Liver (tissue), 8 donors: ENCODE measurements at regions not wholly inside any gene's neighbourhood (a gene's known extent, or its start where the extent isn't known, plus 50 kb on each side); places are given as distances from the start of the nearest gene placed in this dataset. TPM values are rescaled to one million over a fixed set of nuclear protein-coding genes. Genes with fewer than 3 reads are reported as not detected.

Source experiments
- DNase-seq: peaks from one replicate; pipeline ENCODE4 v3.0.0-alpha.2; 2017; ENCODE audit warnings: low spot score
- H3K27ac ChIP-seq, 2 donors: one replicate each; pipeline ENCODE4 v1.7.0; 2013; ENCODE audit warnings: inconsistent platforms in 2 of 2, low read length in 2 of 2, control low read depth in 1 of 2, low read depth in 1 of 2, mild to moderate bottlenecking in 1 of 2
- H3K27me3 ChIP-seq, 4 donors: one replicate each; pipeline versions ENCODE4 v1.6.1 to v1.7.0; 2013; ENCODE audit warnings: low read length in 3 of 4, inconsistent platforms in 1 of 4, mild to moderate bottlenecking in 1 of 4, moderate library complexity in 1 of 4; ENCODE audit not compliant: control insufficient read depth in 4 of 4, insufficient read depth in 4 of 4
- H3K36me3 ChIP-seq, 4 donors: one replicate each; pipeline versions ENCODE4 v1.6.1 to v1.7.0; 2013; ENCODE audit warnings: low read length in 3 of 4, mild to moderate bottlenecking in 3 of 4, low read depth in 1 of 4, moderate library complexity in 1 of 4; ENCODE audit not compliant: control insufficient read depth in 4 of 4, insufficient read depth in 3 of 4
- H3K4me1 ChIP-seq, 4 donors: one replicate each; pipeline versions ENCODE4 v1.6.1 to v1.7.0; 2013; ENCODE audit warnings: low read length in 3 of 4, mild to moderate bottlenecking in 3 of 4, moderate library complexity in 1 of 4; ENCODE audit not compliant: control insufficient read depth in 4 of 4, insufficient read depth in 4 of 4
- H3K4me3 ChIP-seq, 3 donors: one replicate each; pipeline versions ENCODE4 v1.6.1 to v1.7.0; 2013; ENCODE audit warnings: low read length in 3 of 3, control low read depth in 1 of 3, low read depth in 1 of 3, mild to moderate bottlenecking in 1 of 3
- H3K9ac ChIP-seq, 2 donors: one replicate each; pipeline ENCODE4 v1.7.0; 2013; ENCODE audit warnings: low read length in 2 of 2, mild to moderate bottlenecking in 2 of 2, moderate library complexity in 2 of 2, control low read depth in 1 of 2, low read depth in 1 of 2
- H3K9me3 ChIP-seq, 4 donors: one replicate each; pipeline versions ENCODE4 v1.6.1 to v1.7.0; 2013; ENCODE audit warnings: low read length in 3 of 4; ENCODE audit not compliant: control insufficient read depth in 4 of 4
- FOXA1 ChIP-seq: IDR thresholded peaks from 2 replicates; pipeline ENCODE4 v1.6.1; 2016; ENCODE audit warnings: antibody characterized with exemption
- GABPA ChIP-seq, 2 donors: IDR thresholded peaks in 1 of 2; conservative IDR thresholded peaks in 1 of 2; 2 replicates each; pipeline ENCODE4 v1.6.1; 2016; ENCODE audit warnings: antibody characterized with exemption in 2 of 2, mild to moderate bottlenecking in 1 of 2, moderate library complexity in 1 of 2
- WGBS: extraction: QIAGEN DNeasy Blood & Tissue Kit; methylation state at CpG from one replicate; pipeline ENCODE4 v1.1.7; 2013; 5-methylcytosine and 5-hydroxymethylcytosine counted together
- small RNA-seq: library from RNA; depleted of rRNA; stranded (forward); fragments of <200 nt; gene quantifications from one replicate; pipeline ENCODE3, GENCODE V24; 2014
- TF ChIP-seq, protein P1 (sequence below): IDR thresholded peaks from 2 replicates; pipeline ENCODE4 v1.6.1; 2016; ENCODE audit warnings: antibody characterized with exemption
- donor health status: healthy.
- donor health status: healthy.
- donor health status: healthy.
- donor health status: healthy.

DNA sequence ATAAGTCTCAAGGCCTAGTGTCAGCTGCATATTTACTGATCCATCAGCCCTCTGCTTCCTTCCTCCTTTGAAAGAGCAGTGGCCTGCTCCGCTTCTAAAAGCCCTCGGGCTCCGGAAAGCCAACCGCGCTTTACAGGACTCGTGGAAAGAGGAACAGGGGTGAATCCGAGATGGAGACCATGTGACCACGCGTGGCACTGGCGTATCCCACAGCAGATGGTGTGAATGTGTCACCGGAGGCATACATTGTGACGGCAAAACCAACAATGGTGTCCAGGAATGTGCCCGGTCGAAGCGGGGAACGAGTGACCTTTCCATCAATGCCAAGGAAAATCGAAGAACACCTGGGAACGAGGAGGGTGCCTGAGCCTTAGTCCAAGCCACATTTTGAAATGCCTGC, 484.6 kb downstream of the SPATA31A7 start:
- no peak for TF ChIP-seq FOXA1
- TF ChIP-seq, protein P1, sequence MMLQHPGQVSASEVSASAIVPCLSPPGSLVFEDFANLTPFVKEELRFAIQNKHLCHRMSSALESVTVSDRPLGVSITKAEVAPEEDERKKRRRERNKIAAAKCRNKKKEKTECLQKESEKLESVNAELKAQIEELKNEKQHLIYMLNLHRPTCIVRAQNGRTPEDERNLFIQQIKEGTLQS = no peak
- Histone ChIP-seq H3K4me1 (no peaks in the 10 kb centered on the region), H3K9me3 (peaks cover 0 to 4% (median 2%) of the 10 kb centered on the region in 4 donors), H3K27me3 (no peaks in the 10 kb centered on the region), H3K36me3 (no peaks in the 10 kb centered on the region), H3K9ac (no peak overlapping the region), H3K4me3 (no peak overlapping the region), H3K27ac (no peak overlapping the region)
- 77% methylated on average over 18 of the region's 18 CpGs for WGBS
- DNase-seq = peak; percentile 12

DNA sequence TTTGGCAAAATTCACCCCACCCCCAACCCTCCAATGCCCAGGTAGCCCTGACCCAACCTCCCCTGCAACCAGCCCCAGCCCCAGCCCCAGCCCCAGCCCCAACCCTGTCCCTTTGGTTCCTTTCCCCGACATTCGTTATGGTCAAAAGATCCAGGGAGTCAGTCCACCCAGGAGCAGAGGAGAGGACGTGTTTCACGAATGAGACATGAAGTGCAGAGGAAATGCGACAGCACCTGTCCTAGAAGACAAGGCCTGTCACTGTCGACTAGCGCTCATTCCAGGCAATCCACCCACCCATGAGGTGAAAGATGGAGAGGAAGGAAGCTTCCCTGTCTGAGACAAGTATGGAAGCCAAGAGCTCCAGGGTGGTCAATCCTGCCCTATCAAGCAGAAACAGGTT, 485.0 kb downstream of the SPATA31A7 start:
- TF ChIP-seq GABPA (IDR thresholded peaks at IDR 0.05 in 1 of 2, conservative IDR thresholded peaks at IDR 0.05 in 1 of 2) = no peak
- Histone ChIP-seq H3K9ac (no peak overlapping the region), H3K9me3 (peaks cover 0 to 3% (median under 1%) of the 10 kb centered on the region in 4 donors), H3K27me3 (no peaks in the 10 kb centered on the region), H3K4me3 (no peak overlapping the region), H3K27ac (no peak overlapping the region), H3K4me1 (no peaks in the 10 kb centered on the region), H3K36me3 (no peaks in the 10 kb centered on the region)
- WGBS = 76% methylated on average over 7 of the region's 7 CpGs
- DNase-seq = peak; percentile 16

Small RNAs in the stretch of these regions (small RNA-seq; reads per million reads assigned to genes)
- not detected for gene RF00019
